22Rv1 (cell line): ENCODE measurements at regions not wholly inside any gene's neighbourhood (a gene's known extent, or its start where the extent isn't known, plus 50 kb on each side); places are given as distances from the start of the nearest gene placed in this dataset.

Experiments
- ZFX ChIP-seq: fragments of 450-650 bp; IDR thresholded peaks from 2 replicates; pipeline ENCODE4 v1.6.1; 2017; ENCODE audit warnings: antibody characterized with exemption, borderline replicate concordance
- TF ChIP-seq, protein P1 (sequence below): fragments of 450-650 bp; IDR thresholded peaks from 2 replicates; pipeline ENCODE4 v1.5.1; 2017; ENCODE audit warnings: mild to moderate bottlenecking

GRCh38 chr7:70855373-70855772 lies 276.6 kb upstream of the GALNT17 start:
- TF ChIP-seq, protein P1, sequence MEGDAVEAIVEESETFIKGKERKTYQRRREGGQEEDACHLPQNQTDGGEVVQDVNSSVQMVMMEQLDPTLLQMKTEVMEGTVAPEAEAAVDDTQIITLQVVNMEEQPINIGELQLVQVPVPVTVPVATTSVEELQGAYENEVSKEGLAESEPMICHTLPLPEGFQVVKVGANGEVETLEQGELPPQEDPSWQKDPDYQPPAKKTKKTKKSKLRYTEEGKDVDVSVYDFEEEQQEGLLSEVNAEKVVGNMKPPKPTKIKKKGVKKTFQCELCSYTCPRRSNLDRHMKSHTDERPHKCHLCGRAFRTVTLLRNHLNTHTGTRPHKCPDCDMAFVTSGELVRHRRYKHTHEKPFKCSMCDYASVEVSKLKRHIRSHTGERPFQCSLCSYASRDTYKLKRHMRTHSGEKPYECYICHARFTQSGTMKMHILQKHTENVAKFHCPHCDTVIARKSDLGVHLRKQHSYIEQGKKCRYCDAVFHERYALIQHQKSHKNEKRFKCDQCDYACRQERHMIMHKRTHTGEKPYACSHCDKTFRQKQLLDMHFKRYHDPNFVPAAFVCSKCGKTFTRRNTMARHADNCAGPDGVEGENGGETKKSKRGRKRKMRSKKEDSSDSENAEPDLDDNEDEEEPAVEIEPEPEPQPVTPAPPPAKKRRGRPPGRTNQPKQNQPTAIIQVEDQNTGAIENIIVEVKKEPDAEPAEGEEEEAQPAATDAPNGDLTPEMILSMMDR = no peak
- no peak for TF ChIP-seq ZFX
